Osteoblast (primary cell): ENCODE measurements at regions not wholly inside any gene's neighbourhood (a gene's known extent, or its start where the extent isn't known, plus 50 kb on each side); places are given as distances from the start of the nearest gene placed in this dataset.

Source experiments
- DNase-seq: peaks from one replicate; pipeline ENCODE4 v3.0.0; 2011; ENCODE audit warnings: low spot score, mixed read lengths; ENCODE audit not compliant: insufficient read length; ENCODE audit errors: missing footprints
- H2AFZ ChIP-seq: 2 replicates; pipeline ENCODE4 v1.6.0; 2011; ENCODE audit warnings: mild to moderate bottlenecking, low read length
- H3K27ac ChIP-seq: 2 replicates; pipeline ENCODE4 v1.5.1; 2011; ENCODE audit warnings: mild to moderate bottlenecking, low read depth, low read length, moderate library complexity
- H3K27me3 ChIP-seq: 2 replicates; pipeline ENCODE4 v1.6.0; 2012; ENCODE audit warnings: mild to moderate bottlenecking, control low read depth, inconsistent platforms, low read length, moderate library complexity; ENCODE audit not compliant: insufficient read depth
- H3K36me3 ChIP-seq: 2 replicates; pipeline ENCODE4 v1.5.1; 2011; ENCODE audit warnings: mild to moderate bottlenecking, low read length, control low read depth, moderate library complexity; ENCODE audit not compliant: insufficient read depth
- H3K4me1 ChIP-seq: 2 replicates; pipeline ENCODE4 v1.5.1; 2011; ENCODE audit warnings: mild to moderate bottlenecking, low read length, control low read depth, moderate library complexity; ENCODE audit not compliant: insufficient read depth
- H3K4me2 ChIP-seq: 2 replicates; pipeline ENCODE4 v1.6.0; 2011; ENCODE audit warnings: mild to moderate bottlenecking, low read length; ENCODE audit not compliant: insufficient read depth
- H3K4me3 ChIP-seq: fragments of 200-600 bp; sonication (generic); 3 replicates; pipeline ENCODE4 v1.5.1; 2012; ENCODE audit warnings: mild to moderate bottlenecking, low read length, inconsistent platforms; ENCODE audit not compliant: insufficient read depth
- H3K79me2 ChIP-seq: 2 replicates; pipeline ENCODE4 v1.6.0; 2012; ENCODE audit warnings: mild to moderate bottlenecking, low read length, control low read depth, inconsistent platforms; ENCODE audit not compliant: insufficient read depth
- H3K9me3 ChIP-seq: 2 replicates; pipeline ENCODE4 v1.5.1; 2011; ENCODE audit warnings: low read depth, low read length, control low read depth
- H4K20me1 ChIP-seq: 2 replicates; pipeline ENCODE4 v1.6.0; 2012; ENCODE audit warnings: mild to moderate bottlenecking, low read length, control low read depth; ENCODE audit not compliant: insufficient read depth
- CTCF ChIP-seq: IDR thresholded peaks from 2 replicates; pipeline ENCODE4 v1.5.1; 2011; ENCODE audit warnings: mild to moderate bottlenecking, low read depth, low read length, moderate library complexity; ENCODE audit errors: extremely low read depth

GRCh38 chr6:8655670-8656454 lies 220.5 kb upstream of the SLC35B3 start:
- no peak for TF ChIP-seq CTCF
- Histone ChIP-seq H3K4me3 (no peak overlapping the region), H3K4me1 (no peaks in the 10 kb centered on the region), H4K20me1 (no peaks in the 10 kb centered on the region), H3K36me3 (no peaks in the 10 kb centered on the region), H3K27ac (no peak overlapping the region), H3K79me2 (no peaks in the 10 kb centered on the region), H2AFZ (no peak overlapping the region), H3K27me3 (no peaks in the 10 kb centered on the region), H3K9me3 (no peaks in the 10 kb centered on the region), H3K4me2 (no peak overlapping the region)
- no peak for DNase-seq

GRCh38 chr6:8652710-8653109 lies 217.4 kb upstream of the SLC35B3 start:
- DNase-seq, result no peak
- Histone ChIP-seq H2AFZ (no peak overlapping the region), H3K79me2 (no peaks in the 10 kb centered on the region), H3K27ac (no peak overlapping the region), H3K4me2 (no peak overlapping the region), H3K36me3 (no peaks in the 10 kb centered on the region), H4K20me1 (no peaks in the 10 kb centered on the region), H3K9me3 (no peaks in the 10 kb centered on the region), H3K4me1 (no peaks in the 10 kb centered on the region), H3K27me3 (no peaks in the 10 kb centered on the region), H3K4me3 (no peak overlapping the region)
- TF ChIP-seq CTCF, result no peak

- no peaks in the 10 kb centered on the region for H3K4me1 ChIP-seq
- H3K4me3 ChIP-seq, result no peak overlapping the region
- DNase-seq, result no peak
- no peaks in the 10 kb centered on the region for H3K79me2 ChIP-seq
- H4K20me1 ChIP-seq, result no peaks in the 10 kb centered on the region
- H3K27ac ChIP-seq, result no peak overlapping the region
- TF ChIP-seq CTCF, result no peak
- no peak overlapping the region for H3K4me2 ChIP-seq
- H3K27me3 ChIP-seq, result no peaks in the 10 kb centered on the region
- no peak overlapping the region for H2AFZ ChIP-seq
- H3K9me3 ChIP-seq, result no peaks in the 10 kb centered on the region
- H3K36me3 ChIP-seq, result no peaks in the 10 kb centered on the region
Measured at GRCh38 chr6:8651998-8652397, 216.7 kb upstream of the SLC35B3 start.

GRCh38 chr6:8645212-8645611 lies 209.9 kb upstream of the SLC35B3 start:
- Histone ChIP-seq H3K4me1 (no peaks in the 10 kb centered on the region), H2AFZ (no peak overlapping the region), H3K27ac (no peak overlapping the region), H3K4me2 (no peak overlapping the region), H3K79me2 (no peaks in the 10 kb centered on the region), H3K27me3 (no peaks in the 10 kb centered on the region), H3K9me3 (peaks cover 3% of the 10 kb centered on the region), H3K4me3 (no peak overlapping the region), H3K36me3 (no peaks in the 10 kb centered on the region), H4K20me1 (no peaks in the 10 kb centered on the region)
- TF ChIP-seq CTCF, result no peak
- DNase-seq, result no peak
